Skin epidermis (tissue), 12 donors: ENCODE measurements at regions not wholly inside any gene's neighbourhood (a gene's known extent, or its start where the extent isn't known, plus 50 kb on each side); places are given as distances from the start of the nearest gene placed in this dataset.

ENCODE experiments used
- H3K27ac ChIP-seq, 21 experiments: fragments of 200-600 bp; sonication (generic) in 11 of 21; one replicate each; pipeline ENCODE4 v1.5.0; 2020; ENCODE audit warnings: mild to moderate bottlenecking in 3 of 21, inconsistent platforms in 2 of 21, moderate library complexity in 2 of 21
- H3K4me3 ChIP-seq, 7 experiments: fragments of 200-600 bp; sonication (generic) in 2 of 7; one replicate each; pipeline ENCODE4 v1.5.0; 2020; ENCODE audit warnings: inconsistent platforms in 2 of 7, mild to moderate bottlenecking in 2 of 7, moderate library complexity in 1 of 7

DNA sequence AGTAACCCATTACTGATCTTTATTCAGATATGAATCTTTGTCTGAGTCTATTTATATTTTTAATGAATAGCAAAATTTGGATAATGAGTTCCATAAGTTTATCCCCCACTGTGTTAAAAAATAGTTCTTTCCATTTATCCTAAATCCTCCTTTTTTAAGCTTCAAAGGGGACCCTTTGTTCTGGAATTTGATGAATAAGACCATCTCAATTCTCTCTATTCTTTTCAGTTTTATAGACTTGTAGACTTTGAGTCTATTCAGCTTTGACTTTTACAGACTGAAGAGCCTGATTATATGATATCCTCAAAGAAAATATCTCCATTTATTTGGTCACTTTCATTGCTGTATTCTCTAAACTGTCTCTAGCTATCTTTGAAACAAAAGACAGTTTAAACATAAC, 2146.1 kb upstream of the CELF4 start:
- no peak overlapping the region for H3K4me3 ChIP-seq

DNA sequence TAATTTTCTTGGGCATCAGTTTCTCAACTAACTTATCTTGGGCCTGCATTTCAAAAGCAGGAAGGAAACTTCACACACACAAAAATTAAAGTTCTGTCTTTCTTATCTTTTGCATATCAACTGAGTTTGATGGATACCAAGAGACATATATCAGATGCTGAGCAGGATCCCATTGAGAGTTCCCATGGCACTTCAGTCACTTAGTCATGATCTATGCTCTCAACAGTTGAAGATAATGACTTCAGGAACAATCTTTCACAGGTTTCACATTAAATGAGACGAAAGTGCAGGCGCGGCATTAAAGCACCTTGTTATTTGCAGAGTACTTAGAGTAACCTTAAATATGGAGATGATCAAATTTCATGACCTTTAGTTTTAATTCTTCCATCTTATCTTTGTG, 2139.8 kb upstream of the CELF4 start:
- no peak overlapping the region for H3K4me3 ChIP-seq
- no peak overlapping the region for H3K27ac ChIP-seq

More for the DNA sequence above, 2146.1 kb upstream of the CELF4 start:
- H3K27ac ChIP-seq, result no peak overlapping the region

DNA sequence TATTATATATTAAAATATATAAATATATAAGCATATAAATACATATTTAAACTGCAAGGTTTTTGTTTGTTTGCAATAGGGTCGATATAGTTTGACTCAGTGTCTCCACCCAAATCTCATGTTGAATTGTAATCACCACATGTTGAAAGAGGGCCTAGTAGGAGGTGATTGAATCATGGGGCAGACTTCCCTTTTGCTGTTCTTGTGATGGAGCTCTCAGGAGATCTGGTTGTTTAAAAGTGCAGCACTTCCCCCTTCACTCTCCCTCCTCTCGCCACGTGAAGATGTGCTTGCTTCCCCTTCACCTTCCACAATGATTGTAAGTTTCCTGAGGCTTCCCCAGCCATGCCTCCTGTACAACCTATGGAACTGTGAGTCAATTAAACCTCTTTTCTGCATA, 2137.3 kb upstream of the CELF4 start:
- Histone ChIP-seq H3K4me3 (no peak overlapping the region), H3K27ac (no peak overlapping the region)

DNA sequence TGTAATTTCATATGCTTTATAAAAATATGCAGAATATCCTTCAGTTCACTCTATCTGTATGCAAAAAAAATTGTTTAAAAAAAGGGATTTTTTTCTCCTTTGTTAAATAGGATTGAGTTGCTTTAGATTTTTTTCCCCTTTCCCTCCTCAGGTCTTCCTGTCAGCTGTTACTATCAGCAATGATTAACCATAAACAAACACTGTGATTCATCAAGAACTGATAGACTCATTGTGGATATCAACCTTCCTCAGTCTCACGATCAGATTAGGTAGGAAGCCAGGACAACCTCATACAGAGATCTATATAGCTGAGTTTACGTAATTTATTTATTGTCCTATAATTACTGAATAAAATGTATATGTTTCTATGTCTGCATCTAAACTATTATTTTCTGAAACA, 2136.2 kb upstream of the CELF4 start:
- Histone ChIP-seq H3K27ac (no peak overlapping the region), H3K4me3 (no peak overlapping the region)

DNA sequence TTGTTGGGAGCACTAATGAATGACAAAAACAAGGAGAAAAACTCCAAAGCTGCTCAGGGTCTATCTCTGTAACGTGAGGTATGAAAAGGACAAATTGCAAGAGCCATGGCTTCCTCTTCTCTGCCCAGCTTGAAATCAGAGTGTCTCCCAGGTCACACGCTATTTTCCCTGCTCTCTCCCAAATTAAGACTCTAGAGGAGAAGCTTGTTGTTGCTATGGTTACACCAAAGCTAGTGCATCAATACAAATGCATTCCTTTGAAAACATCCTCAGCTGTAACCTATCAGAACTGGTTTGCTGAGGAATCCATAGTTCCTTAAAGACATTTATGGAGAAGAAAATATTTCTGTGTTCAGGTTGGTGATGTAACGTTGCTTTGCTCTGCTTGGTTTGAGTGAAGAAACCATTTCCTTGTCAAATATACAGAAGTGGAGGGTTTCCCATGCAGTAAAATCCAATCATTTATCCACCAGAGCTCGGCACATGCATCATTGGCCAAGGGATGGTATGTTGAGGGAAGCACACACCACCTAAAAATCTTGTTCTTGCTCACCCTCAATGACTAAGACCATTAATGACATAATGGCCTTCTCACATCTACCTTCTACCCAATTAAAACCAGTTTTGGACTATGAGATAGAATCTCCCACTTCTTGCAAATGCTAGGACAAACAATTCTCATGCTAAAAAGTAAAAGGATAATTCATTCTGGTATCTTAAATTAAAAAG, 2135.6 kb upstream of the CELF4 start:
- no peak overlapping the region for H3K4me3 ChIP-seq
- no peak overlapping the region for H3K27ac ChIP-seq

DNA sequence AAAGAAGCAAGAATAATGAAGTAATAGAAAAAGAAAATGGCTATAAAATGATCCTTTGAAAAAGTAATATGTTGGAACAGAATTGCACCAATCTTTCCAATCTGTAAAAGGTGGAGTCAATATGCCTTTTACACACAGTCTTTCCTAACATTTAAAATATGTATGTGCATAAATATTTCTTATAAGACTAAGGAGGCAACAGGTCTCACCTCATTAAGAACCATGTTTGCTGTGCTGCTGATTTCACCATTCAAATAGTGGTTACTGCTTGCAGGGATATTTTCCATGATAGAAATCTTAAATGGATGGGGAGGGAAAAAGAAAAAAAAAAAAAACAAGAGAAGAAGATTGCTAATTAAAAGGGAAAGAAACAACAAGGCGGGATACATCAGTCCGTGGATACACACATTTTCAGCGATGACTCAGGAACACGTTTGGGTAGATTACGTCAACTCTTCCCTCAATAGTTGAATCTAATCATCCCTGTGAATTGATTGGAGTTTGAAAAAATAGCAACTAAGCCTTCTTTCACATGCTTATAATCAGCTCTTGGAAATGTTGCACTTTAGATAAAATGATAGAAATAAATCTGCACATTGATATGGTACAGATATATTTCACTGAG, 2133.9 kb upstream of the CELF4 start:
- H3K4me3 ChIP-seq, result no peak overlapping the region
- H3K27ac ChIP-seq, result no peak overlapping the region

DNA sequence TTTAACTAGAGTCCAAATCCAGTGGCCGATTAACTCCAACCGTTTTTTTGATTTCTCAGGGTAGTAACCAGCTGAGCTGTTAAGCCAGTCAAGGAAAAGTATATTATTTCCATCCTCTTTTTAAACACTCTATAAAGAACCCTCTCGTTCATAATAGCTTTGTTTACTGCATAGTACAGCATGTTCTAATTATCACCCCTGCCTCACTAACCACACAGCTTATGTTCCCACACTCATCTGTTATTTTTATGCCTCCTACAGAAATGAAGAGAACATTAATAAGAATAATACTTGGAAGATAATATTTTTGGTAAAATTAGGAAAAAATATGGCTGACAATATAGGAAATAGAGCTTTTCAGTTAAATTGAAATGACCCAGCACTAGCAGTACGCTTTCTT, 2132.8 kb upstream of the CELF4 start:
- no peak overlapping the region for H3K27ac ChIP-seq

DNA sequence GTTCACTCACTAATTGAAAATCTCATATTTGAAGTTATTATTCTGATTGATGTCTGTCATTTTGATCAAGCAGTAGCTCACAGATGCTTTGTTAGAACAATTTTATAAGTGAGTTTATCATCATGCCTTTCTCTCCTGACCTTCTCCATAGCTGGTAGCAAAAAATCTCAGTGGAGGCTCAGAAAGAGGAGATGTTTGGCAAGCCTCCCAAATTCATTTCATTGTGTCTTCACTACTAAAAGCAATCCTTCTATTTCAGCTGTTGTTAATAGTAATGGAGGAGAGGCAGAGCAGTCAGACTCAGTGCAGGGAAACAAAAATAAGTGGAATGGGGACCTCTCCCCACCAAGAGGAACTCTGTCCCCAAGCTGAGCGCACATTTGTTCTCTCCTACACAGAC, 2127.8 kb upstream of the CELF4 start:
- Histone ChIP-seq H3K4me3 (no peak overlapping the region), H3K27ac (no peak overlapping the region)

More for the DNA sequence above, 2132.8 kb upstream of the CELF4 start:
- no peak overlapping the region for H3K4me3 ChIP-seq

DNA sequence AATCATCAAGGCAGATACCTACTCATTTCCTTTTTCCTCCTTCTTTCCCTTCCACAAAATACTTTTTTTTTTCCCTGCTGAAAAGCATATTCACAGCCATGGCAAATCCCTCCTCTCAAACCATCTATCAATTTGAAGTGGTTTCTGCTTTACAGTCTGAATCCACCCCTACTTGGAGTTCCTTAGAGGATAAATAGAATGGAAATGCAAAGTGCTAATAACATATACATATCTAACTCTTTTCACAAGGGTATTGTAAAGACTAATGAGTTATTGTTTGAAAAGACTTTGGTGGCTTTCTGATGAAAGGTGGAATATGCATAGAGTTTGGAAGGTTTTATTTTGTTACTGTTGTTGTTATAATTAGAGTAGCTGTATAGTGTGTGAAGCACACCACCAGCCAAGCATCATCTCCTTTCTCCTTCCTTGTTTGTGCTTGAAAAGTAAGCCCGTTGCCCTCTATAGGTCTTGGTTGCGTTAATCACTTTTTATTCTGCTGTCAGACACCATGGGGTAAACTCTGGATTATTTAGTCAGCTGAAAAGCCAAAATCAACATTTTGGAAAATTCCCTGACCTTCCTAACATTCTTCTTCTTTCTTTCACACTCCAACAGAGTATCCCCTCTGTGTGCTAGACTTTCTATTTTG, 2126.9 kb upstream of the CELF4 start:
- no peak overlapping the region for H3K27ac ChIP-seq
- H3K4me3 ChIP-seq, result no peak overlapping the region

DNA sequence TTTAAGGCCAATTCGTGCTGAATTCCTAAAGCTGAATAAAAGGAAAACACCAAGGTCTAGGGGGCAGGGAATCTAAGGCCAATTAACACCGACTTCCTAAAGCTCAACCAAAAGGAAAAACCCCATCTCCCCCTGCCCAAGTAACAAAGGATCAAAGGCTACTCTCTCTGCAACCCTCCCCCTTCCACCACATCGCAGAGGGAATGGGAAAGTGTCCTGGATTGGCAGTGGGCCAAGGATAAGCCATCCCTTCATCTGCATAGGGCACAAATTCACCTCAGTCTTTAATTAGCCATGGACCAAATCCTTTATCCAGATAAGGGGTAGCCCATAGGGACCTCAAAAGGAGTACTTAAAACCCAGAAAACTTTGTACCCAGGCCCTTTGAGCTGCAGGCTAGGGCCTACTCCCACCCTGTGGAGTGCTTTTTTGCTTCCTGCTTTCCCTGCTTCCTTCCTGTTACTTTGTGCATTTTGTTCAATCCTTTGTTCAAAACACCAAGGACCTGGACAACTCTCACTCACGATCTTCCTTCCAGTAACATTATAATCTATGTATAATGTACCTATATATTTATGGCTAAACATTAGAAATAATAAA, 2119.8 kb upstream of the CELF4 start:
- H3K27ac ChIP-seq, result no peak overlapping the region
- no peak overlapping the region for H3K4me3 ChIP-seq

DNA sequence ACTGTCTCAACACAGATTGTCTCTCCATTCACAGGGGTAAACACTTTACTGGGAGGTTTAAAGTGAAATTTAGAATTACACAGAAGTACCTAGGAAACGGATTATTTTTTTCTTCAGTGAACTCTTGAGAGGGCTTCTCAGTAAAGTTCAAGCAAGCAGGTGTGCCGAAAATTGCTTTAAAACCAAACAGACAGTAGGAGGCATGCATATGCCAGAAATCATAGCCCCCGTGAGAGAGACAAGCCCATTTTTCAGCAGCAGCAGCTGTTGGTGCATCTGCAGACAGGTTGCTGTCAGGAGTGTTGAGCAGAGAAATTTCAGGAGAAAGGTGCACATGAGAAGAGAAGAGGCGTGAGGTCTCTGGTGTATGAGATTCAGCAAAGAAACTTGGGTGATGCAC, 2115.5 kb upstream of the CELF4 start:
- Histone ChIP-seq H3K4me3 (no peak overlapping the region), H3K27ac (no peak overlapping the region)

DNA sequence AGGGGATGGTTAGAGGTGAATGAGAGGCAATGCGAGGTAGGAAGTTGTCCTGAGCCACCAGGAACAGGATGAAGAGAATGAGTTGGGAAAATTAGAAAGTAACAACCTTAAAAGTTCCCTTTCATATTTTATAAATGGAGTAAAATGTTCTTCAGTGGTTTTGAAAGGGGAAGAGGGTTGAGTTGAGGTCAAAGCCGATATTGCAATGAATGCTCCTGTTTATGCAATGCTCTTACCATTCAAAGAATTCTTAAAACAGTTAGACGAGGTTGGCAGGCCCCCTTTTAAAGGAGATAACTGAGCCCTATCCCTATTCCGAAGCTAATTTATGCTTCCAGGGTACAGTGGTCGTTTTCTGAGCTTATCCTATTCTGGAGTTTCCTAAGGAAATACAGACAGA, 2110.3 kb upstream of the CELF4 start:
- H3K4me3 ChIP-seq, result no peak overlapping the region
- no peak overlapping the region for H3K27ac ChIP-seq

DNA sequence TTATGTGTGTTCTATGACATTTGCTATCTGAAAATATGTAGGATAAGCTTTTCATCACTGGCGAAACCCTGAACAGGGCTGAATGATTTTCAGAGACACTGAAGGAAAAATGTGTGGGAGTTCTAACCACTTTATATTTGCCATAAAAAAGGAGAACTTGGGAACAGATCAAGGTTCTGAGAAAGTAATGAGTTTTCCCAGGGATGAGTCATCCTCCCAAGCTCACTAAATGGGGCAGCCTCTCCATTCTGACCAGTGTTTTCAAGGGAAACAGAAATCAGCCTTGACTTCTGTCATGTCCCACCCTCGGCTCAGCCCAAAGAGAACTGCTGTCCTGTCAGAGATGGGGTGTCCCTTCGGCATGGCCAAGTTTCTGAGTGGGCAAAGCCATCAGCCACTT, 2109.8 kb upstream of the CELF4 start:
- H3K27ac ChIP-seq, result no peak overlapping the region

DNA sequence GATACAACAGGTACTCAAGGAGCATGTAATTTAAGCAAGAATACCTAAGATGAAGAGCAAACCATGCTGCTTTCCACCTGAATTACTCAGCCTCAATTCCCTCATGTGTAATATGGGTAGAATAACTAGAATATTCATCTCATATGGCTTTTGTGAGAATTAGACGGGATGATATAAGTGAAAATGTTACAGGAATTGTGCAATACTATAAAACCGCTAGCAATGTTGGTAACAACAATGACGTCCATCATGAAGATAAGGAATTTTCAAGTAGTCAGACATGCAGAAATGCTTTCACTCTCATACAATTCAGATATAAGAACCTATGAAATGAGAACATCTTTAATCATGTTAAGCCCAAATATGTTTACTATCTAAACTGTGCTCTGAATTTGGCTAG, 2106.6 kb upstream of the CELF4 start:
- H3K27ac ChIP-seq, result no peak overlapping the region

More for the DNA sequence above, 2109.8 kb upstream of the CELF4 start:
- no peak overlapping the region for H3K4me3 ChIP-seq

DNA sequence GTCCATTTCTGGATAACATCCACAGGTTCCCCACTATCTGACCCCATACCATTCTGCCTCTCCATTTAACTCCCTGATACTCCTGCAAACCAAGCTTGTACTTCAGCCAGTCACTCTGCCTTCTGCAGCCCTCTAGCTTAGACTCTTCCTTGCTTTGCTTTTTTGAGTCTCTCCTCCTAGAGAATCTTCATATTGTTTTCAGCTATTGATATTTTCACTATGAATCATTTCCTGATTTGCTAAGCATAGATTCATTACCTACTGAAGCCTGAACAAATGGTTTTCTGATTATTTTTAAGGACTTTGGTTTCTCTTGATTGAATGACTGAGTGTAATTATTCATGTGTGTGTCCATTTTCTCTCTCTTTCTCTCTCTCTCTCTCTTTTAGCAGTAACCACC, 2102.3 kb upstream of the CELF4 start:
- Histone ChIP-seq H3K4me3 (no peak overlapping the region), H3K27ac (no peak overlapping the region)

More for the DNA sequence above, 2106.6 kb upstream of the CELF4 start:
- no peak overlapping the region for H3K4me3 ChIP-seq

DNA sequence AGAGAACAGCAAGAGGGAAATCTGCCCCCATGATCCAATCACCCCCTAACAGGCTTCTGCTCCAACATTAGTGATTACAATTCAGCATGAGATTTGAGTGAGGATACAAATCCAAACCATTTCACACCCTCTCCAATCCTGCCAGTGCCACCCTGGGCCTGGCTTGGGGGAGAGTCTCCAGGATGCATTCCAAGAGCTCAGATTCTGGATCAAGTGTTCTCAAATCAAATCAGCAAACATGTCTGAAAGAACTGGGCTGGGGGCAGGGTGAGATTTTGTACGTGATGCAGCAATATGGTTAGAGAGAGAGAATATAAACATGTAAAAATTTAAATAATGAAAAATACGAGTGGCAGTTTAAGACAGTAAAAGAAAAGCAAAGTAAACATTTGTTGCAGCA, 2100.9 kb upstream of the CELF4 start:
- H3K27ac ChIP-seq, result no peak overlapping the region
- no peak overlapping the region for H3K4me3 ChIP-seq

DNA sequence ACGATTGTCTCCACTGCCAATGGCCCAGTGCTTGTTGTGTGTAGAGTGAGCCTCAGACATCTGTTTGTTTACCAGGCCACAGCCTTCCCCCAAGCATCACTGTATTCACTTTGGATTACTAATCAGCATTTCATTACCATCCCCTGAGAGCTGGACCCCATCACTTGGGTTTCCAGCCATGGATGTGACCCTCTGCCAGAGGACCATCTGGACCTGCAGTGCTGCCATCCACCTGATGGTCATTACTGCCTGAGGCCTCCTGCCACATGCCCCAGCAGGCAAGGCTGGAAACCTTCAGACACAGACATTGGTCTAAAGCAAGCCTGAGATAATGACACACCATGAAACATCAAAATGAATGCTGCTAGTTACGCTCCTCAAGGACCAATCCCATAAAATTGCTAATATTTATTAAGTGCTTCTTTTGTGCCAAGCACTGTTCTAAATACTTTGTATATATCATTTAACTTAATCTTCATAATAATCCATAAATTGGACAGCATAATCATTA, 2096.3 kb upstream of the CELF4 start:
- Histone ChIP-seq H3K4me3 (no peak overlapping the region), H3K27ac (no peak overlapping the region)

DNA sequence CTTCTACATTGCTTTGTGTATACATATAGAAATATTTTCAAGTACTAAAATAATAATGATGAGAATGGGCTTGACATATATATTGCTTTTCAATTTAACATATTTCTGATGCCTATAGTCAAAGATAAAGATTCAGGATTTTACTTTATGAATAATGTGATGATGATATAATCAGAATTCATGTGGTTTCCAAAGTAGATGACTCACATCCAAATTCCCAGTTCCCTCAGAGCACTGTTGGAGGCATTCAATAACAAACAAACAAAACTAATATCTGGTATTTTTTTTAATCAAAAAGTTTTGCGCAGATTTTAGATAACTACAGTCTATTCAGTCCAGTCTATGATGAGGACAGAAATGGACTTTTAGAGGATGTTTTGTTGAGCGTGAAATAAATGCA, 2094.5 kb upstream of the CELF4 start:
- Histone ChIP-seq H3K27ac (no peak overlapping the region), H3K4me3 (no peak overlapping the region)

DNA sequence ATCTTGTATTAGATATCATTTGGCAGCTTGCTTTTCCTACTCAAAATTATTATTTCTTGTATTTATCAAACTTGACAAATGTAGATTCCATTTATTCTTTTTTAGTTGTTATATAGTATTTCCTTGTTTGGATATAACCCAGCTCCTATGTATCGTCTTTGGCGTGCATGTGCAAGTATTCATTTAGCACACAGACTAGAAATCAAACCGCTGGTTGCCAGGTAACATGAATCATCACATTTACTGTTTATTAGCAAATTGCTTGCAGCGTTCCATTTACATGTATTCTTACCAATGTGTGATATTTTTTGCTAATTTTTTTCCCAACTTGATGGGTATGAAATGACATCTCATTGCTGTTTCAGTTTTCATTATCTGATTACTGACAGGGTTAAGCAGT, 2089.7 kb upstream of the CELF4 start:
- H3K4me3 ChIP-seq, result no peak overlapping the region
- no peak overlapping the region for H3K27ac ChIP-seq

DNA sequence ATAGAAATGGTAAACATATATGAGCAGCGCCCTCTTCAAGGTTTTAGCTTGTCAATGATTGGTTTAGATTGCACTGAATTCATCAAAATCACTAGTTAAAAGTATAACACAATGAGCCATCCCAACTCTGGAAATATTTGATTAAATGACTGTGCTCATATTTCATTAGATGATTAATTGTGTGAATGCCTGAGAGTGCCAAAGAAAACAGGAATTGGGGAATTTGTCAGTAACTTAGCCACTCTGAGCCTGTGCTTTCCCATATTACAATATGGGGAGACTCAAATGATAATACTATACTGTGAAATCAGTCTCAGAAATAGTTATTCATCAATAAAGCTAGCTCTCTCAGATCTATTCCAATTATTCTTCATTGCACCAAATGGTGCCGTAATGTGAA, 2087.6 kb upstream of the CELF4 start:
- Histone ChIP-seq H3K27ac (no peak overlapping the region), H3K4me3 (no peak overlapping the region)

DNA sequence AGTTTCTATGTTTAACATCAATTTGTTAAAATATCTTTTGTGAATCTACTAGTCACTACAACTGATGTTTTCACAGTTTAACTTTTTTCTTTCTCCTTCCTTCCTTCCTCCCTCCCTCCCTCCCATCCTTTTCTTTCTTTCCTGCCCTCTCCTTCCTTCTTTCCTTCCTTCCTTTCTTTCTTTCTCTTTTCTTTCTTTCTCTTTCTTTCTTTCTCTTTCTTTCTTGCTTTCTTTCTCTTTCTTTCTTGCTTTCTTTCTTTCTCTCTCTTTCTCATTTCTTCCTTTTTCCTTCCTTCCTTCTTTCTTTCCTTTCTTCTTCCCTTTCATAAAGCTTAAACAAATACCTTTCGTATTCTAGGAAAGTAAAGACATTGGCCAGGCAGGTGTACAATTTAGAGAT, 2083.0 kb upstream of the CELF4 start:
- no peak overlapping the region for H3K27ac ChIP-seq
- H3K4me3 ChIP-seq, result no peak overlapping the region
